Kidney epithelial cell (primary cell): ENCODE measurements at regions not wholly inside any gene's neighbourhood (a gene's known extent, or its start where the extent isn't known, plus 50 kb on each side); places are given as distances from the start of the nearest gene placed in this dataset.

Source experiments
- DNase-seq: peaks from one replicate; pipeline ENCODE4 v3.0.0-alpha.2; 2010; ENCODE audit warnings: low read depth
- H3K27me3 ChIP-seq: 2 replicates; pipeline ENCODE4 v1.6.0; 2011; ENCODE audit warnings: low read length; ENCODE audit not compliant: control insufficient read depth, insufficient read depth
- H3K36me3 ChIP-seq: 2 replicates; pipeline ENCODE4 v1.5.1; 2011; ENCODE audit warnings: low read length; ENCODE audit not compliant: control insufficient read depth, insufficient read depth
- H3K4me3 ChIP-seq: 2 replicates; pipeline ENCODE4 v1.5.1; 2011; ENCODE audit warnings: low read depth, mild to moderate bottlenecking, control low read depth, low read length
- TF ChIP-seq, protein P1 (sequence below): IDR thresholded peaks from 2 replicates; pipeline ENCODE4 v1.5.1; 2011; ENCODE audit warnings: mild to moderate bottlenecking, moderate library complexity, low read length, control low read depth, inconsistent platforms; ENCODE audit not compliant: insufficient read depth, poor library complexity, severe bottlenecking

DNA sequence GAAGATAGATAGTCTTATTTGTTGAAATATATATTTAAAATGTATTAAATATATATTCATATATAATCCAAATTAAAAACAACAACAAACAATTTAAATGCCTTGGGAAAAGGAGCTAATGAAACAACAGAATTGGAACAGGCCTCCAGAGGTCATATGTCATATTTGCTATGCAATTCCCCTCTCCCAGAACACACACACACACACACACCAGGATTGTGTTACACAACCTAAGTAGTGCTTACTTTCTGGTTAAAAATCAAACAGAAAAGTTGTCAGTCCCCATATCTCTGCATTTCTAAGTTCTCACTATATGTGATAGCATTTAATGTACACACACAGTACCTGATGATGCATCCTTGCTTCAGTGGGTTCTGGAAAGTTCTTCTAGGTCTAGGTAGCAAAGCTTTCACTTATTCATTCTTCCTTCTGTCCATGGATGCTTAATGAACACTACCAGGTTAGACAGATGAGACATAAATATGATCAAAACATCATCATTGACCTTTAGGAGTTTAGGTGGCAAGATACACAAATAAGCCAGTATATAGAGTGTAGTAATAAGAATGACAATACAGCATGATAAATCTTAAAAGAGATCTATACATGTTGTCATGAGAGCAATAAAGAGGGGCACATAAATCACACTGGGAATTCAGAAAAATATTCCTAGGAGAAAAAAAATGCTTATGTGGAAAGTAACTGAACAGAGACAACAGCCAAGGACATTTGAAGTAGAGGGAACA, 662.8 kb downstream of the PTPRC start:
- H3K4me3 ChIP-seq, result no peak overlapping the region
- TF ChIP-seq, protein P1, sequence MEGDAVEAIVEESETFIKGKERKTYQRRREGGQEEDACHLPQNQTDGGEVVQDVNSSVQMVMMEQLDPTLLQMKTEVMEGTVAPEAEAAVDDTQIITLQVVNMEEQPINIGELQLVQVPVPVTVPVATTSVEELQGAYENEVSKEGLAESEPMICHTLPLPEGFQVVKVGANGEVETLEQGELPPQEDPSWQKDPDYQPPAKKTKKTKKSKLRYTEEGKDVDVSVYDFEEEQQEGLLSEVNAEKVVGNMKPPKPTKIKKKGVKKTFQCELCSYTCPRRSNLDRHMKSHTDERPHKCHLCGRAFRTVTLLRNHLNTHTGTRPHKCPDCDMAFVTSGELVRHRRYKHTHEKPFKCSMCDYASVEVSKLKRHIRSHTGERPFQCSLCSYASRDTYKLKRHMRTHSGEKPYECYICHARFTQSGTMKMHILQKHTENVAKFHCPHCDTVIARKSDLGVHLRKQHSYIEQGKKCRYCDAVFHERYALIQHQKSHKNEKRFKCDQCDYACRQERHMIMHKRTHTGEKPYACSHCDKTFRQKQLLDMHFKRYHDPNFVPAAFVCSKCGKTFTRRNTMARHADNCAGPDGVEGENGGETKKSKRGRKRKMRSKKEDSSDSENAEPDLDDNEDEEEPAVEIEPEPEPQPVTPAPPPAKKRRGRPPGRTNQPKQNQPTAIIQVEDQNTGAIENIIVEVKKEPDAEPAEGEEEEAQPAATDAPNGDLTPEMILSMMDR, result no peak
- DNase-seq, result no peak
- H3K27me3 ChIP-seq, result no peaks in the 10 kb centered on the region
- H3K36me3 ChIP-seq, result no peaks in the 10 kb centered on the region

DNA sequence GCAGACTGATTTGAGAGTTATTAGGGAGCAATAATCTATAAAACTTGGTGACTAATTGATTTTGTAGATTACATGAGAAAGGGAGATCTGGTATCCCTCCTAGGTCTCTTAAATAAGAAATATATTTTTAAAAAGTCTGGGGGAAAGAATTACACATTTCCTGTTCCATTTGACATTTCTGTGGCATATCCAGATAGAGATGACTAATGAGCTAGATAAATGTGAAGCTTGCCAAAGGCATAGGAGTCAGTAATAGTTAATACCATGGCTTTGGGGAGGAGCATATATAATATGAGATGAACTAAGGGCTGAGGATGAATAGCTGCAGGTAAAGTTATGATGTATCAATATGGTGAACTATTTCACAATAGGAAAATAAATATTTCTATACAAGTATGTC, 663.7 kb downstream of the PTPRC start:
- Histone ChIP-seq H3K27me3 (no peaks in the 10 kb centered on the region), H3K4me3 (no peak overlapping the region), H3K36me3 (no peaks in the 10 kb centered on the region)
- no peak for DNase-seq
- TF ChIP-seq, protein P1, result no peak

DNA sequence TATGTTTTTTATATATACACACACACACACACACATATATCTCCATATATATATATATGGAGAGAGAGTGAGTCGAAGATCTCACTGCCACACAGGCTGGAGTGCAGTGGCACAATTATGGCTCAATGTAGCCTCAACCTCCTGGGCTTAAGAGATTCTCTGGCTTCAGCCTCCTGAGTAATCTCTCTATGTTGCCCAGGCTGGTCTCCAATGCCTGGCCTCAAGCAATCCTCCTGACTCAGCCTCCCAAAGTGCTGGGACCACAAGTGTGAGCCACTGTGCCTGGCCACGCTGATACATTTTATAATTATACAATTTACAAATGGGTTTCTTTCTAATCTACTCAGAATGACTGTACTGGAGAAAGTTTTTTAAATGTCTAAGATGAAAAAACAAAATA, 664.2 kb downstream of the PTPRC start:
- no peak for DNase-seq
- TF ChIP-seq, protein P1, result no peak
- Histone ChIP-seq H3K36me3 (no peaks in the 10 kb centered on the region), H3K27me3 (no peaks in the 10 kb centered on the region), H3K4me3 (no peak overlapping the region)

DNA sequence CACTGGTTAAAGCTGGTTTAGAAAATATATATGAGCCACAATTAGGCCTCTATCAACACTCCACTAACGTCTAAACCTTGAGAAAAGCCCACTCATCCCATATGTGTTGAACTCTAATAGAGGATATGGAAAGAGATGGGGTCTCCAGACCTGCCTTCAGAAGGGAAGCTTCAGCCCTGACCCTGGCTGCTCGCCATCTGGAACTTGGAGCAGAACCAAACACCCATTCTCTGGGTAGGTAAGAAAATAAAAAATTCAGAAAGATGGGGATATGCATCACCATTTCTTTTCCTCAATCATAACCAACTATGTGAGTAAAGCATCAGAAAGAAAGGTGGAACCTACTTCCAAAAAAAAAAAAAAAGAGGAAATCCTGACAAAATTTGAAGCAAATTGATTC, 666.2 kb downstream of the PTPRC start:
- H3K4me3 ChIP-seq, result no peak overlapping the region
- H3K27me3 ChIP-seq, result no peaks in the 10 kb centered on the region
- DNase-seq, result no peak
- no peaks in the 10 kb centered on the region for H3K36me3 ChIP-seq
- TF ChIP-seq, protein P1, result no peak

DNA sequence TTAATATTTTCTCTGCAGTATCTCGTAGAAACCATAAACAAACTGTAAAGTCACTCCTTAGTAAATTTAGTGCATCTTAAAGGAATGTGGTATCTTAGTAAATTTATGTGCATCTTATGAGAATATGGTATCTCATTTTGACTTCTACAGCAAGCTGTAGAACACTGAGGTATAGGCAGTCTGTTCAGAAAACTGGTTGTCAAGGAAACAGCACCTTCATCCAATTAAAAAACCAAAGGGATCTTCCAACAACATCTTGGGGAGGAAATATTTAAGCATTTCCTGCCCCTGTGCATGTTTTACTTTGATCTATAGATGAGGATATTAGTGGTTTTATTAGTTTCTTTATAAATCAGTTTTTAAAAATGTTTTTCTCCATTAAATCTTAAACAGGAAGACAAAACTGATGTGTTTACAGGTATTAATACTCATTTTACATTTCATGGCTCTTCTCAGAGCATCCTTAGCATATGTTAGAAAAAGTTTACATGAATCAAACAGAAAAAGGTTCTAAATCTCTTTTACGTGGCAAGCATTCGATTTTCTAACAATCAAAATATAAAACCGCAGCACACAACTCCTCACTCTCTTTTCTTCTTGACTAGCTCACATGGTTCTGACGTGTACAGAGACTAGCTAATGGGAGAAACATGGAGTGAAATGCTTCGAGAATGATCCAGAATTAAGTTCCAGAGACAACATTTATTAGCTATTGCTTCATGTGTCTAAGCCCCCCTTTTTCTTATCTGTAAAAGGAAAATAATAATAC, 668.8 kb downstream of the PTPRC start:
- TF ChIP-seq, protein P1, result no peak
- no peak for DNase-seq
- no peaks in the 10 kb centered on the region for H3K36me3 ChIP-seq
- H3K4me3 ChIP-seq, result no peak overlapping the region
- H3K27me3 ChIP-seq, result no peaks in the 10 kb centered on the region

DNA sequence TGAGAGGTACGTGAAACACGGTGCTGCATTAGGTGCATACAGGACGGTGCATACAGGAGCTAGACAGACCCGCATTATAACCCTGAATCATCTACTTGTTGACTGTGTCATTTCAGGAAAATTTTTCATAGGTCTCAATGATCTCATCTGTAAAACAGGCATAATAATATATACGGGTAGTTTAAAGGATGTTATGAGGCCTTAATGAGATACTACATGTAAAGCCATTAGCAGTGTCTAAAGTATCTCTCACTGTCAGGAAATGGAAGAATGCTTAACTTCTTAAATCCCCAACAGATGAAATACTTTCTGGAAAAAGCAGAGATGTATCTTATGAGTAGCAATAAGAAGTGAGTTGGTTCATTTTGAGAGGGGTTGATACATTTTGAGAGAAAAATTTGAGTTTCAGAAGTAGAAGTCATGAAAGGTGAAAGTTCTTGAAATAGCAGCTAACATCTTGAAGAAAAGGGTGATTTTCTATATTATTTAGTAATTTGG, 669.6 kb downstream of the PTPRC start:
- TF ChIP-seq, protein P1, result no peak
- Histone ChIP-seq H3K27me3 (no peaks in the 10 kb centered on the region), H3K4me3 (no peak overlapping the region), H3K36me3 (no peaks in the 10 kb centered on the region)
- DNase-seq, result no peak
